ENCODE measurements at regions not wholly inside any gene's neighbourhood (a gene's known extent, or its start where the extent isn't known, plus 50 kb on each side); places are given as distances from the start of the nearest gene placed in this dataset.

DNA sequence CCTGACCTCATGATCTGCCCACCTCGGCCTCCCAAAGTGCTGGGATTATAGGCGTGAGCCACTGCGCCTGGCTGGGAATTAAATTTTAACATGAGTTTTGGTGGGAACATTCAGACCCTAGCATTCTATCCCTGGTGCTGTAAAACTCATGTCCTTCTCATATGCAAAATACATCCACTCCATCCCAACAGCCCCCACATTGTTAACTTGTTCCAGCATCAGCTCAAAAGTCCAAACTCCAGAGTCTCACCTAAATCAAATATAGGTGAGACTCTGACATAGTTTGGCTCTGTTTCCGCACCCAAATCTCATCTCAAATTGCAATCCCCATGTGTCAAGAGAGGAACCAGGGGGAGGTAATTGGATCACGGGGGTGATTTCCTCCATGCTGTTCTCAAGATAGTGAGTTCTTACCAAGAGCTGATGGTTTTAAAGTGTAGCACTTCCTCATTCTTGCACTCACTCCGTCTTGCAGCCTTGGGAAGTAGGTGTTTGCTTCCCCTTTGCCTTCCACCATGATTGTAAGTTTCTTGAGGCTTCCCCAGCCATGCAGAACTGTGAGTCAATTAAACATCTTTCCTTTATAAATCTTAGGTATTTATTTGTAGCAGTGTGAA lies 96.2 kb upstream of the PLCL2 start:
- peaks cover 6% of the 10 kb centered on the region for H3K27me3 Mint-ChIP-seq (ENCODE audit: unreplicated experiment)
- DNase-seq (ENCODE audit: low spot score) = no peak
- H3K4me1 Mint-ChIP-seq (ENCODE audit: unreplicated experiment) = peaks cover 10% of the 10 kb centered on the region
- no peak overlapping the region for H3K27ac Mint-ChIP-seq (ENCODE audit: unreplicated experiment)
- H3K36me3 Mint-ChIP-seq (ENCODE audit: low read depth, unreplicated experiment) = peaks cover 4% of the 10 kb centered on the region
- TF ChIP-seq, protein P1, sequence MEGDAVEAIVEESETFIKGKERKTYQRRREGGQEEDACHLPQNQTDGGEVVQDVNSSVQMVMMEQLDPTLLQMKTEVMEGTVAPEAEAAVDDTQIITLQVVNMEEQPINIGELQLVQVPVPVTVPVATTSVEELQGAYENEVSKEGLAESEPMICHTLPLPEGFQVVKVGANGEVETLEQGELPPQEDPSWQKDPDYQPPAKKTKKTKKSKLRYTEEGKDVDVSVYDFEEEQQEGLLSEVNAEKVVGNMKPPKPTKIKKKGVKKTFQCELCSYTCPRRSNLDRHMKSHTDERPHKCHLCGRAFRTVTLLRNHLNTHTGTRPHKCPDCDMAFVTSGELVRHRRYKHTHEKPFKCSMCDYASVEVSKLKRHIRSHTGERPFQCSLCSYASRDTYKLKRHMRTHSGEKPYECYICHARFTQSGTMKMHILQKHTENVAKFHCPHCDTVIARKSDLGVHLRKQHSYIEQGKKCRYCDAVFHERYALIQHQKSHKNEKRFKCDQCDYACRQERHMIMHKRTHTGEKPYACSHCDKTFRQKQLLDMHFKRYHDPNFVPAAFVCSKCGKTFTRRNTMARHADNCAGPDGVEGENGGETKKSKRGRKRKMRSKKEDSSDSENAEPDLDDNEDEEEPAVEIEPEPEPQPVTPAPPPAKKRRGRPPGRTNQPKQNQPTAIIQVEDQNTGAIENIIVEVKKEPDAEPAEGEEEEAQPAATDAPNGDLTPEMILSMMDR (IDR thresholded peaks at IDR 0.05; ENCODE audit: unreplicated experiment) = no peak
- no peak overlapping the region for H3K4me3 Mint-ChIP-seq (ENCODE audit: unreplicated experiment)
- H3K9me3 Mint-ChIP-seq (ENCODE audit: unreplicated experiment) = no peaks in the 10 kb centered on the region

DNA sequence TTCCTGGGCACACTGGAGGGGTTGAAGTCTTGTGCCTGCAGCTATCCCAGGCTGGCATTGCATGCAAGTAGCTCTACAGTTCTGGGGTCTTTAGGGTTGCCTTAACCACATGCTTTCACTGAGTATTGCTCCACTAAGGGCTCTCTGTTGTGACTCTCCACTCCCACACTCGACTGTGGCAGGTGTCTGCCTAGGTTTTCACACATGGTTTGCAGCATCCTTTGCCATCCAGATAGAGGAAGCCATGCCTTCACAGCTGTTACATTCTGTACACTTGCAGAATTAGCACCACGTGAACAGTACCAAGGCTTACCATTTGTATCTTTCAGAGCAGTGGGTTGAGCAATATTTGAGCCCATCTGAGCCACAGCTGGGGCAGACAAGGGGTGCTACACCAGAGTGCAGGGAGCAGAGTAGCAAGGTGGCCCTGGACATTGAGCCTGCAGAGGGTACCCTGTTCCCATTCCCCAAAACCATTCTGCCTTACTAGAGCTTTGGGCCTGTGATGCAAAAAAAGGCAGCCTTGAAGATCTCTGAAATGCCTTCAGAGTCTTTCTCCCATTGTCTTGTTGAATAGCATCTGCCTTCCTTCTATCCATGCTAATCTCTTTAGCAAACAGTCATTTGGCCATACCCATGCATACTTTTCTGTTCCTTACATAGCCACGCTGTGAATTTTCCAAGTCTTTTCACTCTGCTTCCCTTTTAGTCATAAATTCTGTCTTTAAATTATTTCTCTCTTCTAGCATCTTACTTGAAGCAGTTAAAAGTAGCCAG lies 95.2 kb upstream of the PLCL2 start:
- TF ChIP-seq, protein P1 (IDR thresholded peaks at IDR 0.05; ENCODE audit: unreplicated experiment) = no peak
- no peak for DNase-seq (ENCODE audit: low spot score)
- H3K4me1 Mint-ChIP-seq (ENCODE audit: unreplicated experiment) = peaks cover 10% of the 10 kb centered on the region
- peaks cover 6% of the 10 kb centered on the region for H3K27me3 Mint-ChIP-seq (ENCODE audit: unreplicated experiment)
- H3K4me3 Mint-ChIP-seq (ENCODE audit: unreplicated experiment) = no peak overlapping the region
- peaks cover 4% of the 10 kb centered on the region for H3K36me3 Mint-ChIP-seq (ENCODE audit: low read depth, unreplicated experiment)
- H3K9me3 Mint-ChIP-seq (ENCODE audit: unreplicated experiment) = no peaks in the 10 kb centered on the region
- no peak overlapping the region for H3K27ac Mint-ChIP-seq (ENCODE audit: unreplicated experiment)

DNA sequence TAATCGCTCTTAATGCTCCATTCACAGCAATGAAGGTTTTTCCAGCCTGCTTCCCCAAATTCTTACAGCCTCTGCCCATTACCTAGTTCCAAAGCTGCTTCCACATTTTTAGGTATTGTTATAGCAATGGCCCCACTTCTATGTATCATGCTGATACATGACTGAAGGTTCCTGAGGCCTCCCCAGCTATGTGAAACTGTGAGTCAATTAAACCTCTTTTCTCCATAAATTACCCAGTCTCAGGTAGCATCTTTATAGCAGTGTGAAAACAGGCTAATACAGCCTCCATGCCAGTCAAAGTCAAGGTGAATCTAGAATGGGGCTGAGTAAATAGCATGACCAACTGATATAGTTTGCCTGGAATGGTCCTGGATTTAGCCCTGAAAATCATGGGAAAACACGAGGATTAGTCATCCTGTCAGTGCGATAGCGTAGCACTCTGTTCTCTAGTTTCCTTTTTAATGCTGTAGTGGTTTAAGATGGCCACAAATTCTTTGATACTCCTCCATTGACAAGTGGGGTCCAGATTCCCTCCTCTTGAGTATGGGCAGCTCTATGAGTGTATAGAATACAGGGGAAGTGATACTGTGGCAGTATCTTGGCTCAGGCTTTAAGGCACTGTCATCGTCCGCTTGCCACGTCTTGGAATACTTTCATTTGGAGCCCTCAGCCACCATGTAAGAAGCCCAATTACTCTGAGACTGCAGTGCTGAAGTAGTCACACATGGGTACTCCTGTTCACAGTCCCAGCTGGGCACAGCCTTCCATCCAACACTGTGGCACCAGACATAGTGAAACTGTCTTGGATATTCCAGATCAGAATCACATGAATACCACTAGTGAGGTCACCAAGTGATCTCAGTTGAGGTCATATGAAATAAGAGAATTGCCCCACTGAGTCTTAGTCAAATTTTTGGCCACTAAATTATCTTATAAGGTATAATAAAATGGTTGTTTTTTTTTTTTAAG lies 94.0 kb upstream of the PLCL2 start:
- peaks cover 4% of the 10 kb centered on the region for H3K36me3 Mint-ChIP-seq (ENCODE audit: low read depth, unreplicated experiment)
- no peak for DNase-seq (ENCODE audit: low spot score)
- TF ChIP-seq, protein P1 (IDR thresholded peaks at IDR 0.05; ENCODE audit: unreplicated experiment) = no peak
- H3K4me1 Mint-ChIP-seq (ENCODE audit: unreplicated experiment) = peaks cover 10% of the 10 kb centered on the region
- H3K4me3 Mint-ChIP-seq (ENCODE audit: unreplicated experiment) = no peak overlapping the region
- no peaks in the 10 kb centered on the region for H3K9me3 Mint-ChIP-seq (ENCODE audit: unreplicated experiment)
- no peak overlapping the region for H3K27ac Mint-ChIP-seq (ENCODE audit: unreplicated experiment)
- H3K27me3 Mint-ChIP-seq (ENCODE audit: unreplicated experiment) = peaks cover 6% of the 10 kb centered on the region

DNA sequence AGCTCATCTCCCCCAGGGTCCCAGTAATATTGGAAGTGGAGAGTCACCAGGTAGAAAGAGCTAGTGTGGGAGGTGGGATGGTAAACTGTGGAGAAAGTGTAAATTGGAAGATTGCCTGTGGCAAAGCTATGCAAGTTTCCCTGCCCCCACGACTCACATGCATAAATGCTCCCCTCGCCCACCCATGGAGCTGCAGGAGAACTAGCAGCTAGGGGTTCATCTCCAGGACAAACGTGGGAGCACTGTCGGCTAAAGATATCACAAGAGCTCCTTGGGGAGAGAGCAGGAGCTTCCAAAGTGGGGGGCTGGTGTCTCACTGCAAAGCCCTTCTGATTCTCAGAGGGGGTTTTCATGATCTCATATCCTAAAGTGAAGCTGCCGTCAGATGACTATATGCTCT lies 91.4 kb upstream of the PLCL2 start:
- Mint-ChIP-seq H3K27me3 (ENCODE audit: unreplicated experiment) (peaks cover 3% of the 10 kb centered on the region), H3K4me1 (ENCODE audit: unreplicated experiment) (peaks cover 21% of the 10 kb centered on the region), H3K9me3 (ENCODE audit: unreplicated experiment) (no peaks in the 10 kb centered on the region), H3K27ac (ENCODE audit: unreplicated experiment) (no peak overlapping the region), H3K4me3 (ENCODE audit: unreplicated experiment) (no peak overlapping the region), H3K36me3 (ENCODE audit: low read depth, unreplicated experiment) (peaks cover 4% of the 10 kb centered on the region)
- TF ChIP-seq, protein P1 (IDR thresholded peaks at IDR 0.05; ENCODE audit: unreplicated experiment) = no peak
- DNase-seq (ENCODE audit: low spot score) = no peak
